Fibroblast of lung (primary cell): ENCODE measurements at regions not wholly inside any gene's neighbourhood (a gene's known extent, or its start where the extent isn't known, plus 50 kb on each side); places are given as distances from the start of the nearest gene placed in this dataset.

Experiments
- DNase-seq, 2 donors: peaks; one replicate each; pipeline versions ENCODE4 v3.0.0 to v3.0.0-alpha.2; 2010; ENCODE audit warnings: low read depth in 2 of 2
- H2AFZ ChIP-seq: 2 replicates; pipeline ENCODE4 v1.5.1; 2012; ENCODE audit warnings: low read length, control low read depth, inconsistent platforms
- H3K27ac ChIP-seq: 2 replicates; pipeline ENCODE4 v1.5.1; 2011; ENCODE audit warnings: low read length, control low read depth; ENCODE audit not compliant: insufficient read depth
- H3K27me3 ChIP-seq: 2 replicates; pipeline ENCODE4 v1.5.1; 2011; ENCODE audit warnings: mild to moderate bottlenecking, low read length; ENCODE audit not compliant: control insufficient read depth, insufficient read depth
- H3K36me3 ChIP-seq: 2 replicates; pipeline ENCODE4 v1.5.1; 2011; ENCODE audit warnings: low read length; ENCODE audit not compliant: control insufficient read depth, insufficient read depth
- H3K4me1 ChIP-seq: 2 replicates; pipeline ENCODE4 v1.5.1; 2011; ENCODE audit warnings: low read length; ENCODE audit not compliant: control insufficient read depth, insufficient read depth; ENCODE audit errors: extremely low read depth
- H3K4me2 ChIP-seq: 2 replicates; pipeline ENCODE4 v1.5.1; 2011; ENCODE audit warnings: low read length, control low read depth; ENCODE audit not compliant: insufficient read depth; ENCODE audit errors: extremely low read depth
- H3K4me3 ChIP-seq, 4 experiments: fragments of 200-600 bp in 1 of 4; sonication (generic) in 1 of 4; replicated peaks in 1 of 4; 2 replicates each; pipeline ENCODE4 v1.5.1; 2011 to 2016; ENCODE audit warnings: low read length in 4 of 4, low read depth in 3 of 4, mild to moderate bottlenecking in 3 of 4, control low read depth in 2 of 4, inconsistent platforms in 1 of 4, mixed read lengths in 1 of 4; ENCODE audit not compliant: insufficient read depth in 1 of 4; ENCODE audit errors: control extremely low read depth in 1 of 4
- H3K79me2 ChIP-seq: 2 replicates; pipeline ENCODE4 v1.5.1; 2012; ENCODE audit warnings: mild to moderate bottlenecking, low read length, inconsistent platforms; ENCODE audit not compliant: control insufficient read depth, insufficient read depth
- H3K9ac ChIP-seq: 2 replicates; pipeline ENCODE4 v1.5.1; 2011; ENCODE audit warnings: mild to moderate bottlenecking, low read length, control low read depth; ENCODE audit not compliant: insufficient read depth
- H3K9me3 ChIP-seq: 2 replicates; pipeline ENCODE4 v1.5.1; 2012; ENCODE audit warnings: low read depth, low read length; ENCODE audit not compliant: control insufficient read depth, insufficient read depth
- H4K20me1 ChIP-seq: 2 replicates; pipeline ENCODE4 v1.5.1; 2011; ENCODE audit warnings: low read length; ENCODE audit not compliant: control insufficient read depth, insufficient read depth; ENCODE audit errors: extremely low read depth
- EZH2 ChIP-seq: IDR thresholded peaks from 2 replicates; pipeline ENCODE4 v1.5.1; 2012; ENCODE audit warnings: low read length, control low read depth, mild to moderate bottlenecking; ENCODE audit errors: missing control alignments
- TF ChIP-seq, protein P1 (sequence below), 2 donors: IDR thresholded peaks in 1 of 2; conservative IDR thresholded peaks in 1 of 2; 1 replicate in 1 of 2; 2 replicates in 1 of 2; pipeline ENCODE4 v1.5.1; 2011 to 2012; ENCODE audit warnings: low read length in 2 of 2, control low read depth in 1 of 2, inconsistent platforms in 1 of 2, low read depth in 1 of 2, mild to moderate bottlenecking in 1 of 2

DNA sequence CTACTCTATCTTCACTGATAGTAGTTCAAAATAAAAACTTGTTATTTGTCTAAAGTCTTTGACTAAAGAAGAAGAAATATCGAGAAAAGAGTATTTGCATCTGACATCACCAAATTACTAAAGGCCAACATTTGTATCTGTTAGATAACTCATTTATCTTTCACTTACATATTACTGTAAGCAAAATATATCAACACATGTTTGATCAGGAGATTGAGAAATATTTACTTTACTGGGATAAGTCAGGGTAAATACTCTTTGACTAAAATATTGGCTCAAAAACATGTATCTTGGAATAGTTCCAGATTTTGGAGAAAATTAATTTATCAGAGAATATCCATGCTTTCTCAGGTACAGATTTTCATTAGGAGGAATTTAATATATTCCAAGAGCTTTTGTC, 306.0 kb downstream of the TENT5A start:
- Histone ChIP-seq H4K20me1 (no peaks in the 10 kb centered on the region), H3K9me3 (no peaks in the 10 kb centered on the region), H3K27me3 (no peaks in the 10 kb centered on the region), H3K4me1 (peaks cover 2% of the 10 kb centered on the region), H3K4me3 (no peak overlapping the region), H3K4me2 (no peak overlapping the region), H3K9ac (no peak overlapping the region), H3K36me3 (no peaks in the 10 kb centered on the region), H2AFZ (no peak overlapping the region), H3K79me2 (no peaks in the 10 kb centered on the region), H3K27ac (no peak overlapping the region)
- DNase-seq = no peak
- TF ChIP-seq EZH2 = no peak
- TF ChIP-seq, protein P1, sequence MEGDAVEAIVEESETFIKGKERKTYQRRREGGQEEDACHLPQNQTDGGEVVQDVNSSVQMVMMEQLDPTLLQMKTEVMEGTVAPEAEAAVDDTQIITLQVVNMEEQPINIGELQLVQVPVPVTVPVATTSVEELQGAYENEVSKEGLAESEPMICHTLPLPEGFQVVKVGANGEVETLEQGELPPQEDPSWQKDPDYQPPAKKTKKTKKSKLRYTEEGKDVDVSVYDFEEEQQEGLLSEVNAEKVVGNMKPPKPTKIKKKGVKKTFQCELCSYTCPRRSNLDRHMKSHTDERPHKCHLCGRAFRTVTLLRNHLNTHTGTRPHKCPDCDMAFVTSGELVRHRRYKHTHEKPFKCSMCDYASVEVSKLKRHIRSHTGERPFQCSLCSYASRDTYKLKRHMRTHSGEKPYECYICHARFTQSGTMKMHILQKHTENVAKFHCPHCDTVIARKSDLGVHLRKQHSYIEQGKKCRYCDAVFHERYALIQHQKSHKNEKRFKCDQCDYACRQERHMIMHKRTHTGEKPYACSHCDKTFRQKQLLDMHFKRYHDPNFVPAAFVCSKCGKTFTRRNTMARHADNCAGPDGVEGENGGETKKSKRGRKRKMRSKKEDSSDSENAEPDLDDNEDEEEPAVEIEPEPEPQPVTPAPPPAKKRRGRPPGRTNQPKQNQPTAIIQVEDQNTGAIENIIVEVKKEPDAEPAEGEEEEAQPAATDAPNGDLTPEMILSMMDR (conservative IDR thresholded peaks at IDR 0.05 in 1 of 2, IDR thresholded peaks at IDR 0.05 in 1 of 2; ENCODE audit: low read depth in 1 of 2, low read length in 2 of 2) = no peak

DNA sequence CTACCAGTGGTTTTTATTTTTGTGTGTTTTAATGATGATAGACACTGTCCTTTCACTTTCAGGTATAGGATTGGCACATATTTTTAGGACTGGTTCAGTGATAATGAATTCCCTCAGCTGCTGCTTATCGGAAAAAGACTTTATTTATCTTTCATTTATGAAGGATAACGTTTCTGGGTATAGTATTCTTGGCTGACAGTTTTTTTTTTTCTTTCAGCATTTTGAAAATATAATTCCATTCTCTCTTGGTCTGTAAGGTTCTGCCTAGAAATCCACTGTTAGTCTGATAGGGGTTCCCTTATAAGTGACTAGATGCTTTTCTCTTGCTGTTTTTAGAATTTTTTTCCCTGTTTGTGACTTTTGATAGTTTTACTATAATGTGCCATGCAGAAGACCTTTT, 313.1 kb downstream of the TENT5A start:
- H2AFZ ChIP-seq = no peak overlapping the region

DNA sequence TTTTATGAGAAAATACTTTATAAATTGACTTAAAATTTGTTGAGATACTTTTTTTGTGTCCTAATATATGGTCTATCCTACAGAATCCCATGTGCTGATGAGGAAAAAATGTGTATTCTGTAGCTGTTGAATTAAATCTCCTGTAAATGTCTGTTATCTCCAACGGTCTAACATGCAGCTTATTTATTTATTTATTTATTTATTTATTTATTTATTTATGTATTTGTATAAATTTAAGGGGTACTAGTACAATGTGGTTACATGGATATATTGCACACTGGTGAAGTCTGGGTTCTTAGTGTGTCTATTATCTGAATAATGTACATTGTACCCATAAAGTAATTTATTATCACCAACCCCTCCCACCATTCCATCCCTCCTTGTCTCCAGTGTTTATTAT, 315.5 kb downstream of the TENT5A start:
- Histone ChIP-seq H3K9me3 (no peaks in the 10 kb centered on the region), H3K79me2 (no peaks in the 10 kb centered on the region), H3K27me3 (no peaks in the 10 kb centered on the region), H2AFZ (no peak overlapping the region), H3K9ac (no peak overlapping the region), H3K4me3 (no peak overlapping the region), H3K4me1 (no peaks in the 10 kb centered on the region), H4K20me1 (no peaks in the 10 kb centered on the region), H3K27ac (no peak overlapping the region), H3K4me2 (no peak overlapping the region), H3K36me3 (no peaks in the 10 kb centered on the region)
- no peak for TF ChIP-seq EZH2
- TF ChIP-seq, protein P1 (conservative IDR thresholded peaks at IDR 0.05 in 1 of 2, IDR thresholded peaks at IDR 0.05 in 1 of 2; ENCODE audit: low read depth in 1 of 2, low read length in 2 of 2) = no peak
- DNase-seq = no peak

More for the DNA sequence above, 313.1 kb downstream of the TENT5A start:
- no peak for DNase-seq
- Histone ChIP-seq H3K79me2 (no peaks in the 10 kb centered on the region), H3K9me3 (no peaks in the 10 kb centered on the region), H3K27ac (no peak overlapping the region), H3K36me3 (no peaks in the 10 kb centered on the region), H4K20me1 (no peaks in the 10 kb centered on the region), H3K27me3 (no peaks in the 10 kb centered on the region), H3K9ac (no peak overlapping the region), H3K4me3 (no peak overlapping the region), H3K4me1 (no peaks in the 10 kb centered on the region), H3K4me2 (no peak overlapping the region)
- no peak for TF ChIP-seq EZH2
- TF ChIP-seq, protein P1 (conservative IDR thresholded peaks at IDR 0.05 in 1 of 2, IDR thresholded peaks at IDR 0.05 in 1 of 2; ENCODE audit: low read depth in 1 of 2, low read length in 2 of 2) = no peak
